Stomach (tissue), 8 donors: ENCODE measurements at regions not wholly inside any gene's neighbourhood (a gene's known extent, or its start where the extent isn't known, plus 50 kb on each side); places are given as distances from the start of the nearest gene placed in this dataset.

ENCODE experiments used
- DNase-seq, 2 donors: peaks; one replicate each; pipeline versions ENCODE4 v3.0.0 to v3.0.0-alpha.2; 2013 to 2019
- H3K27ac ChIP-seq, 5 donors: fragments of 200-600 bp in 4 of 5; sonication (generic) in 4 of 5; one replicate each; pipeline ENCODE4 v1.5.1; 2013 to 2019; ENCODE audit warnings: mild to moderate bottlenecking in 1 of 5, moderate library complexity in 1 of 5
- H3K27me3 ChIP-seq, 3 donors: fragments of 200-600 bp; sonication (generic); one replicate each; pipeline ENCODE4 v1.5.1; 2017 to 2019; ENCODE audit warnings: mixed run types in 1 of 3
- H3K36me3 ChIP-seq, 4 donors: fragments of 200-600 bp; sonication (generic); 1 replicate in 3 of 4; 2 replicates in 1 of 4; pipeline ENCODE4 v1.5.1; 2016 to 2019
- H3K4me1 ChIP-seq, 4 donors: fragments of 200-600 bp; sonication (generic); one replicate each; pipeline ENCODE4 v1.5.1; 2016 to 2019
- H3K4me3 ChIP-seq, 4 donors: fragments of 200-600 bp; sonication (generic) in 3 of 4; one replicate each; pipeline ENCODE4 v1.5.1; 2016 to 2019; ENCODE audit warnings: mild to moderate bottlenecking in 1 of 4
- H3K9me3 ChIP-seq, 4 donors: fragments of 200-600 bp; sonication (generic); one replicate each; pipeline ENCODE4 v1.5.1; 2016 to 2019
- CTCF ChIP-seq, 7 experiments: fragments of 450-650 bp in 4 of 7; fragments of 200-600 bp in 3 of 7; sonication (generic) in 3 of 7; IDR thresholded peaks; one replicate each; pipeline ENCODE4 v1.5.1; 2016 to 2019; ENCODE audit warnings: antibody characterized with exemption in 7 of 7, control low read depth in 2 of 7, mild to moderate bottlenecking in 1 of 7
- EP300 ChIP-seq: sonication (generic); formaldehyde crosslinking; IDR thresholded peaks from one replicate; pipeline ENCODE4 v1.6.1; 2017; ENCODE audit warnings: antibody characterized with exemption
- POLR2A ChIP-seq, 4 donors: fragments of 450-650 bp; IDR thresholded peaks; one replicate each; pipeline ENCODE4 v1.6.1; 2016; ENCODE audit warnings: antibody characterized with exemption in 4 of 4, control low read depth in 2 of 4, mild to moderate bottlenecking in 1 of 4, moderate library complexity in 1 of 4
- POLR2AphosphoS5 ChIP-seq, 3 donors: sonication (generic); formaldehyde crosslinking; IDR thresholded peaks; one replicate each; pipeline ENCODE4 v1.6.1; 2016; ENCODE audit warnings: antibody characterized with exemption in 3 of 3
- WGBS, 5 donors: extraction: QIAGEN DNeasy Blood & Tissue Kit in 3 of 5; methylation state at CpG; one replicate each; pipeline versions ENCODE4 v1.1.5 to v1.1.7; 2013 to 2018; 5-methylcytosine and 5-hydroxymethylcytosine counted together
- intact Hi-C: fragments of 100-400 bp; cut with DNase I; formaldehyde crosslinking; loops from one replicate; pipeline ENCODE4 v1.15.1; 2023; ENCODE audit warnings: low total_unique reads
- donor health status: healthy with polysubstance abuse.
- donor health status: Bipolar disorder and iron deficiency.
- donor health status: healthy.

- TF ChIP-seq POLR2AphosphoS5 (IDR thresholded peaks at IDR 0.05) (no peak), CTCF (IDR thresholded peaks at IDR 0.05) (no peak), EP300 (no peak), POLR2A (IDR thresholded peaks at IDR 0.05) (no peak)
- peaks cover 0 to 4% (median 0%) of the 10 kb centered on the region in 4 donors for H3K9me3 ChIP-seq
- no peaks in the 10 kb centered on the region for H3K27me3 ChIP-seq
- no peak for DNase-seq
- H3K27ac ChIP-seq, result no peak overlapping the region
- no peaks in the 10 kb centered on the region for H3K36me3 ChIP-seq
- peaks cover 0 to 24% (median 15%) of the 10 kb centered on the region in 4 donors for H3K4me1 ChIP-seq
- H3K4me3 ChIP-seq, result no peak overlapping the region
- intact Hi-C loops, result no loop called here
- WGBS, 5 donors, result 84 to 92% (median 88%) methylated on average over 2 of the region's 2 CpGs
These were observed 95.0 kb upstream of the PSMD7 start for GRCh38 chr16:74201576-74201975.

- no peak overlapping the region for H3K4me3 ChIP-seq
- no peak for DNase-seq
- H3K27ac ChIP-seq, result no peak overlapping the region
- intact Hi-C loops, result no loop called here
- peaks cover 0 to 24% (median 15%) of the 10 kb centered on the region in 4 donors for H3K4me1 ChIP-seq
- H3K27me3 ChIP-seq, result no peaks in the 10 kb centered on the region
- TF ChIP-seq POLR2A (IDR thresholded peaks at IDR 0.05), result no peak
- no peak for TF ChIP-seq CTCF (IDR thresholded peaks at IDR 0.05)
- TF ChIP-seq POLR2AphosphoS5 (IDR thresholded peaks at IDR 0.05), result no peak
- no peak for TF ChIP-seq EP300
- 82 to 90% (median 87%) methylated on average over 5 of the region's 5 CpGs for WGBS, 5 donors
- peaks cover 0 to 4% (median 0%) of the 10 kb centered on the region in 4 donors for H3K9me3 ChIP-seq
- H3K36me3 ChIP-seq, result no peaks in the 10 kb centered on the region
These were observed 95.7 kb upstream of the PSMD7 start for GRCh38 chr16:74200921-74201320.

GRCh38 chr16:74199842-74200124 is 96.8 kb upstream of the PSMD7 start:
- TF ChIP-seq CTCF (IDR thresholded peaks at IDR 0.05) (no peak), POLR2AphosphoS5 (IDR thresholded peaks at IDR 0.05) (no peak), POLR2A (IDR thresholded peaks at IDR 0.05) (no peak), EP300 (no peak)
- Histone ChIP-seq H3K4me1 (peaks cover 0 to 24% (median 15%) of the 10 kb centered on the region in 4 donors), H3K27me3 (no peaks in the 10 kb centered on the region), H3K4me3 (no peak overlapping the region), H3K27ac (peak overlapping the region in 2 of 5 donors; percentile 9 to 22), H3K36me3 (no peaks in the 10 kb centered on the region), H3K9me3 (peaks cover 0 to 4% (median 0%) of the 10 kb centered on the region in 4 donors)
- peak in 1 of 2 donors; percentile 18 for DNase-seq
- intact Hi-C loops, result no loop called here
- WGBS, 5 donors, result 23 to 58% (median 50%) methylated on average over 3 of the region's 3 CpGs

GRCh38 chr16:74199066-74199841 is 97.4 kb upstream of the PSMD7 start:
- Histone ChIP-seq H3K4me3 (no peak overlapping the region), H3K27me3 (no peaks in the 10 kb centered on the region), H3K4me1 (peaks cover 0 to 24% (median 15%) of the 10 kb centered on the region in 4 donors), H3K36me3 (no peaks in the 10 kb centered on the region), H3K27ac (peak overlapping the region in 2 of 5 donors; percentile 1 to 22), H3K9me3 (peaks cover 0 to 4% (median 0%) of the 10 kb centered on the region in 4 donors)
- WGBS, 5 donors, result 24 to 44% (median 34%) methylated on average over 4 of the region's 4 CpGs
- TF ChIP-seq CTCF (IDR thresholded peaks at IDR 0.05), result no peak
- no peak for TF ChIP-seq POLR2A (IDR thresholded peaks at IDR 0.05)
- no peak for TF ChIP-seq EP300
- no peak for TF ChIP-seq POLR2AphosphoS5 (IDR thresholded peaks at IDR 0.05)
- intact Hi-C loops, result no loop called here
- DNase-seq, result peak in 1 of 2 donors; percentile 21
